CD4-positive, alpha-beta T cell treated with Interleukin-21 for 1 hour (primary cell): ENCODE measurements at regions not wholly inside any gene's neighbourhood (a gene's known extent, or its start where the extent isn't known, plus 50 kb on each side); places are given as distances from the start of the nearest gene placed in this dataset.
"Not testable (repeated sequence)": the region's sequence is repeated elsewhere in the genome, so short reads cannot be mapped to it uniquely, and the experiment has no call there.

ENCODE experiments used
- DNase-seq: peaks from one replicate; pipeline ENCODE4 v3.0.0-alpha.2; 2020

- DNase-seq, result no peak
Measured at GRCh38 chr5:99879791-99880511, 655.2 kb upstream of the FAM174A start.

DNA sequence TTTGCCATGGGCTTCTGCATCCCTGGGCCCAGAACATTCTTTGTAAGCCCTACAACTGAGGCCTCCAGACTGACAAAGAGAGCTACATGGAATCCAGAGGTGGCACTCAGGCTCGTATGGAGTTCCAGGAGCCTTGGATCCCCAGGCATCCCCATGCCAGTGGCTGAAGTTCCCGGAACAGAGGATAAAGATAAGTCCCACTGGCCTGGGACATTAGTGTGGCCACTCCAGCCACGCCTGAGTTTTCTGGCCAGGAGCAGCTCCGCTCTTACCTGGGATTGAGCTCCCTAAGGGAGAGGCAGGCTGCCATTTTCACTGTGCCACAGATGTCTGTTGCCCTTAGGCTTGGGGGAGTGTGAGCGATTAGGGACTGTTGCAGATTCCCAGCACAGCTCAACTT is 656.3 kb upstream of the FAM174A start:
- no peak for DNase-seq

- DNase-seq, result no peak
Measured at GRCh38 chr5:99866740-99867139, 668.4 kb upstream of the FAM174A start.

DNA sequence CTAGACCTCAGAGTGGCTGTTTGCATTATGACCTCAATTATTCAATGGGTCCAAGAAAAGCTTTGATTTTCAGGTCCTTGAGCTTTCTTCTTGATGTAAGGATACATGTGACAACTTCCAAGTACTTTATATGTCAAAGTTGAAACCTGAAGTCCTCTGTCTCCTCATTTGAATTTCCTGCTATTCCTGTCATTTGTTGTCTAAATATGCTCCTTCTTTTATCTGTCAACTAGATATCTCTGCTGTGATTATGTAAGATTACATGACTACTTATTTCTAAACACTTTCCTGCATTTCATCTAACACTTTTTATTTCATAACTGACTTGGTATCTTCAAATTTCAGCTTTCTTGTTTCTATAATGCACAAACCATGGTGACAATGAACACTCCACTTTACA is 670.0 kb upstream of the FAM174A start:
- no peak for DNase-seq

GRCh38 chr5:99835791-99836190 is 699.4 kb upstream of the FAM174A start:
- no peak for DNase-seq

- no peak for DNase-seq
Measured at GRCh38 chr5:99827136-99827535, 708.0 kb upstream of the FAM174A start.

- DNase-seq, result no peak
Measured at GRCh38 chr5:99817796-99818195, 717.4 kb upstream of the FAM174A start.

- DNase-seq, result no peak
Measured at GRCh38 chr5:99814321-99815063, 720.7 kb upstream of the FAM174A start.

DNA sequence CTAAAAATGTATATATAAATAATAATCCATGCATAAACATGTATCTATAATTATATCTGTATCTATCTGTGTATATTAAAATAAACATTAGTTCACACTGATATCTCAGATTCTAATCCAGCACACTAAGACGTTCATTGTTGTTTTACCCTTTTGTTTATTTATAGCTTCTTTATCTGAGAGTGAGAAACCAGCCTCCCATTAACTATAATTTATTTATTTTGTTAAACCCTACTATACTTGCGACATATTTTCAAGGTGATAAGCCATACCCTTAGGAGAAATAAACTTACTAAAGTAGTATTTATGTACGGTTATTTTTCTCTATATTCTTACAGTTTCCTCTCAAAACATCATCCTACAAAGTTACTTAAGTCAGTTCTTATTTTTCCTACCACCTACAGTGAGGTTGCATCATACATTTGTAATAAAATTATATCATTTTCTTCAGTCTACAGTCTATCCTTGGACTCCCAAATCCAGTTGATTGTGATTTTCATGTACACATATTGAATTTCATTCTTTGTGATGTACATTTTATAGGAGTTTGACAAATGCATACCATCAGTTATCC is 726.4 kb upstream of the FAM174A start:
- DNase-seq, result no peak

DNA sequence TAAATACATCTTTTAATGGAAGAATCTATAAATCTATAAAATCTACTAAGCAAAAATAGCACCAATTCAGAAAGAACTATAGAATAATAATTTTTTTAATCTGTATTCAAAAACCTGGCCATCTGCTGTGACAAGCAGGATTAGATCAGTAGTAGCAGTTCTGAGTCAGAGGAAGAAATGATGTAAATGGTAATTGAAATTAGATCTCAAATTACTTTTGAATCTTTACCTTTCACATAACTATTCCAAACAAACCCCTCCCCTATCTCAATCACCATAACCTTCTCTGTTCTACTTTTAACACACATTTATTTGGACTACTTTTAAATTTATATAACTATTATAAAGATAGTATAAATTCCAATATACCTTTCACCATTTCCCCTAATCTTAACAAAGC is 727.8 kb upstream of the FAM174A start:
- no peak for DNase-seq

DNA sequence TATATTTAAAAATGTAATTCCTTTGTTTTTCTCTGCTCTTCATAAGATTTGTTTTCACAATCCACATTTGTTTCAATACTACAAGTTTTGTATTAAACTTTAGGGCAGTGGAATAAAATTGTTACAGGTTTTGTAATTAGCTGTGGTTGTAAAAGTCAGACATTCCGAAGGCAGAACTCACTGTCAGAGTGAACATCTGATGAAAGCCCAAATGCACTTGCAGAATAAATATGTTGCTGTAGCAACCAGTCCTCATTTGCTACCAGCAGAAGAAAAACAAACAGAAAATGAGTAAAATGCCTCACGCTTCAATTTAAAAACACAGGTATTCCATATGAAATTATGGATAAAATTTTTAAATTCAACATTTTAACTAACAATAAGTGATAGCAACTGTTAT is 740.1 kb upstream of the FAM174A start:
- DNase-seq, result no peak

- no peak for DNase-seq
Measured at GRCh38 chr5:99788482-99788881, 746.7 kb upstream of the FAM174A start.

DNA sequence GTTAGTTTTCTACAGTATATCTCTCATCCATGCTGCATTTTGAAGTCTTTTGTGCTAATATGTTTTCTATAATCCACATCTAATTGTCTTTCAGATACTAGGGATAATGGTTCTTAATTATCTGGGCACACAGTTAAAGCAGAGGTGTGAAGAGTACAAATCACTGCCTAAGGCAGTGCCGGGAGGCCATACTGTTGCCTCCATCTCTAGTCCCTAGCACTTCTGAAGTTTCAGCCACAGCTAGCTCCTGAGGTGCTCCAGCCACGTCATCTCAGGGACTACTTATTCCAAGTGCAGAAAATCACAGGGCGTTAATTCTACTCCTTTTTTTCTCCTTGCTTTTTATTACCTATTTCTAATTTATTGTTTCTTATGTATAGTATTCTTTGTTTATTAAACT is 760.0 kb upstream of the FAM174A start:
- no peak for DNase-seq

DNA sequence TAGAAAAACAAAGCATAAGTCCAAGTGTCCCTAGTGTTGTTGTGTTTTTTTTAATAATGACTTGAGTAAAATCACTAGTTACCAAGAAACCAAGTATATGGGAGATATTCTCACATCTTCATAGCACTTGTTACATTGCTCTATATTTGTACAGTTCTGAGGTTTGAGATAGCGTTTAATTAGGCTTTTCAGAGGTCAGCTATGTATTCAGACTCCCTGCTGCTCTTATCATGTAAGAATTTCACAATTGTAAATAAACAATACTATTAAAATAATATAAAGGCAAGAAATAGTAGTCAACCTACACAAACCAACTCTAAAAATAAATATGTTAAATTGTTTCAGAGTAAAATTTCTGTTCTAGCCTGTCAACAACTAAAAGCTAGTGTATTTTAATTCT is 761.9 kb upstream of the FAM174A start:
- no peak for DNase-seq

GRCh38 chr5:99771296-99771695 is 763.9 kb upstream of the FAM174A start:
- DNase-seq, result no peak

DNA sequence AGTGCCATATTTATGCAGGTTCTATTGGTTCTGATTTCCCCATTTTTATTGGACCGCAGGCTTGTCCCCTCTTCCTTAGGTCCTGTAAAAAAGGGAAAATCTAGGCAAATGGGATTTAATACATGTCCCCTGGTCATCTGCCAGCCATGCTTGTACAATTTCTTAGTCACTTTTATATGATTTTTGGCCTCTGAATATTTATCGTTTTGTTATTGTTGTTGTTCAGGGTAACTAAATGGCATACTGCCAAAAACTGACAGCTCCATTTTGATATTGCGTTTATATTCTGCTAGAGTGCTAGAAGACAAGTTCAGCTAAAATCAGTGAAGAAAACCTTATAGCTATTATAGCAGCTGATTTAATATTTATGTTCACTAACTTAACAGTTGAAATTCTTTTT is 770.2 kb upstream of the FAM174A start:
- DNase-seq, result no peak

DNA sequence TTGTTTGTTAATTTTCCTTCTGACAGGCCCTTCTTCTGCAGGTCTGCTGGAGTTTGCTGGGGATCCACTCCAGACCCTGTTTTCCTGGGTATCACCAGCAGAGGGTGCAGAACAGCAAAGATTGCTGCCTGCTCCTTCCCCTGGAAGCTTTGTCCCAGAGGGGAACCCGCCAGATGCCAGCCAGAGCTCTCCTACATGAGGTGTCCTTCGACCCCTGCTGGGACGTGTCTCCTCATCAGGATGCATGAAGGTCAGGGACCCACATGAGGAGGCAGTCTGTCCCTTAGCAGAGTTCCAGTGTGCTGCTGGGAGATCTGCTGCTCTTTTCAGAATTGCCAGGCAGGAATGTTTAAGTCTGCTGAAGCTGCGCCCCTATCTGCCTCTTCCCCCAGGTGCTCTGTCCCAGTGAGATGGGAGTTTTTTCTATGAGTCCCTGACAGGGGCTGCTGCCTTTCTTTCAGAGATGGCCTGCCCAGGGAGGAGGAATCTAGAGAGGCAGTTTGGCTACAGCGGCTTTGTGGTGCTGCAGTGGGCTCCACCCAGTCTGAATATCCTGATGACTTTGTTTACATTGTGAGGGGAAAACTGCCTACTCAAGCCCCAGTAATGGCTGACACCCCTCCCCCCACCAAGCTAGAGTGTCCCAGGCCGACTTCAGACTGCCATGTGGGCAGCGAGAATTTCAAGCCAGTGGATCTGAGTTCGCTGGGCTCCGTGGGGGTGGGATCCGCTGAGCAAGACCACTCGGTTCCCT is 772.0 kb upstream of the FAM174A start:
- DNase-seq, result no peak

GRCh38 chr5:99747342-99747741 is 787.8 kb upstream of the FAM174A start:
- no peak for DNase-seq

GRCh38 chr5:99733146-99733545 is 802.0 kb upstream of the FAM174A start:
- DNase-seq, result not testable (repeated sequence)

DNA sequence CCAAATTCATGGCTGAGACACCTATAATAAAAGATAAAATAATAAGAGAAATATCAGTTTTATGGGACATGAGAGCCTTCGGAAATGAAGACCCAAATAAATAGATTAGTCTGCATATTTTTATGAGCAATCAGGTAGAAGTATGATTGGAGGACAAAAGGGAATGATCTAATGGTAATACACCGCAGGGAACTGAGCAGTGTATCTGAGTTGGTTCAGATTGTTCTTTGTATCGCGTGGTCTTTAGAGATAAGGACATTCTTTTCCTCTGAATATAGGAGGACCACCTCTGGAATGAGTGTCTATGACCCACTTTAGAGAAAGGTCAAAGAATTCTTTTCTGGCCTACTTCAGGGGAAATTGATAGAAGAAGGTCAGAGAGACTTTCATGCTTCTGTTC is 801.8 kb upstream of the CHD1 start:
- not testable (repeated sequence) for DNase-seq

GRCh38 chr5:99724732-99725290 is 796.0 kb upstream of the CHD1 start:
- DNase-seq, result no peak

DNA sequence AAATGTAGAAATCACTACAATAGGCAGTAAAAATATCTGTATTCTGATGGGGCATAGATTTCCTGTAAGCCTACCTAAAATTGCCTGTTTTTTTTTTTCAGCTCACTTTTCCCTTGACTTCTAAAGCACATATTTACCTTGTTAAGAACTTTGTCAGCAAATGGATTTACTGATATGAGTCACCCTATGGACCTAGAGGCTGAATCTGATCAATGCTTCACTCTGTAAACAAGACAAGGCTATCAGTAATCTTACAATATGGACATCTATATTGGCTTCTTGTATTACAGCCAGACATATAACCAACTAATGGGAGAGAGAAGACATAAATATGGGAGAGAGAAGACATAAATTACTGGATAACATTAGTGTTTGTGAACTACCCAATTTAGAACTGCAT is 792.7 kb upstream of the CHD1 start:
- no peak for DNase-seq

GRCh38 chr5:99715921-99716320 is 787.1 kb upstream of the CHD1 start:
- no peak for DNase-seq
